Upper lobe of left lung (tissue), 6 donors: ENCODE measurements at regions not wholly inside any gene's neighbourhood (a gene's known extent, or its start where the extent isn't known, plus 50 kb on each side); places are given as distances from the start of the nearest gene placed in this dataset.
A peak's percentile ranks its signal among the peaks of the same experiment; 100 is the strongest.

Experiments
- ATAC-seq, 2 donors: fragments of 200-7000 bp; cut with Tn5 transposase; one replicate each; pipeline ENCODE4 v1.9.1; 2022; ENCODE audit warnings: mild to moderate bottlenecking in 2 of 2, moderate library complexity in 2 of 2; ENCODE audit not compliant: low FRiP score in 2 of 2
- DNase-seq, 2 donors: peaks; one replicate each; pipeline ENCODE4 v3.0.0-alpha.2; 2019 to 2020
- H3K27ac ChIP-seq, 4 donors: fragments of 200-600 bp; sonication (generic); one replicate each; pipeline ENCODE4 v1.5.1; 2016 to 2019
- H3K27me3 ChIP-seq, 4 donors: fragments of 200-600 bp; sonication (generic); one replicate each; pipeline ENCODE4 v1.5.1; 2017 to 2019
- H3K36me3 ChIP-seq, 4 donors: fragments of 200-600 bp; sonication (generic); one replicate each; pipeline ENCODE4 v1.5.1; 2016 to 2019
- H3K4me1 ChIP-seq, 4 donors: fragments of 200-600 bp; sonication (generic); one replicate each; pipeline ENCODE4 v1.5.1; 2018 to 2019
- H3K4me3 ChIP-seq, 4 donors: fragments of 200-600 bp; sonication (generic); one replicate each; pipeline ENCODE4 v1.5.1; 2017 to 2019; ENCODE audit warnings: mild to moderate bottlenecking in 2 of 4, moderate library complexity in 1 of 4
- H3K9me3 ChIP-seq, 4 donors: fragments of 200-600 bp; sonication (generic); one replicate each; pipeline ENCODE4 v1.5.1; 2018 to 2019
- EP300 ChIP-seq, 4 donors: sonication (generic); formaldehyde crosslinking; IDR thresholded peaks; one replicate each; pipeline ENCODE4 v1.5.1; 2017; ENCODE audit warnings: antibody characterized with exemption in 4 of 4, control low read depth in 2 of 4
- POLR2A ChIP-seq, 4 donors: fragments of 450-650 bp; IDR thresholded peaks; one replicate each; pipeline ENCODE4 v1.5.1; 2016 to 2017; ENCODE audit warnings: antibody characterized with exemption in 4 of 4, mild to moderate bottlenecking in 2 of 4
- POLR2AphosphoS5 ChIP-seq, 2 donors: sonication (generic); formaldehyde crosslinking; IDR thresholded peaks; one replicate each; pipeline ENCODE4 v1.5.1; 2017; ENCODE audit warnings: antibody characterized with exemption in 2 of 2
- WGBS, 2 donors: methylation state at CpG; one replicate each; pipeline ENCODE4 v1.1.5; 2017 to 2018; 5-methylcytosine and 5-hydroxymethylcytosine counted together
- TF ChIP-seq, protein P1 (sequence below), 6 experiments: fragments of 450-650 bp in 4 of 6; fragments of 200-600 bp in 2 of 6; sonication (generic) in 2 of 6; IDR thresholded peaks; one replicate each; pipeline ENCODE4 v1.5.1; 2016 to 2019; ENCODE audit warnings: antibody characterized with exemption in 6 of 6
- donor health status: DM: no; HTN: no; CAD: no; lungs with moderate emphysema.
- donor health status: DM: no; HTN: yes; CAD: no; lungs with severe emphysema.

DNA sequence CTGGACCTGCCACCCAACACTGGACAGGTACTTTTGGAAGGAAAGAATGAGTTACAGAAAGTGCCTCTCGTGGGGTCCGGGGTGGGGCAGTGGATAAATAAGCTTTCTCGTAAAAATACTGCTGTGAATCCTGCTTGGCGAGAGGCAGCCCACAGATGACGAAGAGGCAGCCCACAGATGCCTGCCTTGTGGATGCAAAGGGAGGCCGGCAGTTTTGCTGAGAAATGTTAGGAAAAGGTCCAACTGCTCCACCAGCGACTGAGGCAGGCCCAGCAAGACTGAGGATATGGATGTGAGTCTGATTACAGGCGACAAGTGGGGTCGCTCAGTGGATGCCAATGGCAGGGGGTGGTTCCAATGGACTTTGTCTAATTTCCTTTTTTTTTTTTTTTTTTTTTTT is 79.1 kb upstream of the PPP1R26 start:
- 81 to 84% methylated on average over 9 of the region's 9 CpGs for WGBS, 2 donors
- ATAC-seq (no peak), DNase-seq (no peak)
- H3K27me3 ChIP-seq: no peaks in the 10 kb centered on the region
- no peaks in the 10 kb centered on the region for H3K36me3 ChIP-seq
- H3K4me3 ChIP-seq: no peak overlapping the region
- no peaks in the 10 kb centered on the region for H3K4me1 ChIP-seq
- no peak overlapping the region for H3K27ac ChIP-seq
- no peak for TF ChIP-seq POLR2A (IDR thresholded peaks at IDR 0.05)
- no peak for TF ChIP-seq POLR2AphosphoS5 (IDR thresholded peaks at IDR 0.05)
- TF ChIP-seq, protein P1, sequence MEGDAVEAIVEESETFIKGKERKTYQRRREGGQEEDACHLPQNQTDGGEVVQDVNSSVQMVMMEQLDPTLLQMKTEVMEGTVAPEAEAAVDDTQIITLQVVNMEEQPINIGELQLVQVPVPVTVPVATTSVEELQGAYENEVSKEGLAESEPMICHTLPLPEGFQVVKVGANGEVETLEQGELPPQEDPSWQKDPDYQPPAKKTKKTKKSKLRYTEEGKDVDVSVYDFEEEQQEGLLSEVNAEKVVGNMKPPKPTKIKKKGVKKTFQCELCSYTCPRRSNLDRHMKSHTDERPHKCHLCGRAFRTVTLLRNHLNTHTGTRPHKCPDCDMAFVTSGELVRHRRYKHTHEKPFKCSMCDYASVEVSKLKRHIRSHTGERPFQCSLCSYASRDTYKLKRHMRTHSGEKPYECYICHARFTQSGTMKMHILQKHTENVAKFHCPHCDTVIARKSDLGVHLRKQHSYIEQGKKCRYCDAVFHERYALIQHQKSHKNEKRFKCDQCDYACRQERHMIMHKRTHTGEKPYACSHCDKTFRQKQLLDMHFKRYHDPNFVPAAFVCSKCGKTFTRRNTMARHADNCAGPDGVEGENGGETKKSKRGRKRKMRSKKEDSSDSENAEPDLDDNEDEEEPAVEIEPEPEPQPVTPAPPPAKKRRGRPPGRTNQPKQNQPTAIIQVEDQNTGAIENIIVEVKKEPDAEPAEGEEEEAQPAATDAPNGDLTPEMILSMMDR (IDR thresholded peaks at IDR 0.05): no peak
- no peak for TF ChIP-seq EP300 (IDR thresholded peaks at IDR 0.05)
- peaks cover 0 to 12% (median 0%) of the 10 kb centered on the region in 4 donors for H3K9me3 ChIP-seq

DNA sequence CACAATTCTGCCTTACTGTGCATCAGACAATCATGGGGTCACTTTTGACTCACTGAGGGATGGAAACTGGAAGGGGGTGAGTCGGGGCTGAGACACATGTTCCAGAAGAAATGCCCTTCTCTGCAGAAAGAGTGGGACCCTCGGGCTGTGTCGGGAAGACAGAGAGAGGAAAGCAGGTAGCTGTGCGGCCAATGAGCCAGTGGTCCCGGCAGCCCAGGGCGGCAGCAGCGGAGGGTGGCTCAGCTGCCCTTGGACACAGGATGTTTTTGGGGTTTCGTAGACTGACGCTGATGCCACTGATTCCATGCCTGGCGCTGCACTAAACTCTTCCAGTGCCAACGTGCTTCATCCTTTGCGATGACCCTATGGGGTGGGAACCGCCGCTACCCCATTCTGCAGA is 78.4 kb upstream of the PPP1R26 start:
- Histone ChIP-seq H3K4me1 (no peaks in the 10 kb centered on the region), H3K9me3 (peaks cover 0 to 10% (median 0%) of the 10 kb centered on the region in 4 donors), H3K4me3 (no peak overlapping the region), H3K27me3 (no peaks in the 10 kb centered on the region), H3K36me3 (no peaks in the 10 kb centered on the region), H3K27ac (no peak overlapping the region)
- TF ChIP-seq POLR2AphosphoS5 (IDR thresholded peaks at IDR 0.05) (no peak), POLR2A (IDR thresholded peaks at IDR 0.05) (no peak)
- 88 to 91% methylated on average over 14 of the region's 14 CpGs for WGBS, 2 donors
- ATAC-seq (no peak), DNase-seq (peak in 1 of 2 donors; percentile 48)

- Histone ChIP-seq H3K27ac (no peak overlapping the region), H3K4me3 (no peak overlapping the region), H3K4me1 (no peaks in the 10 kb centered on the region), H3K27me3 (no peaks in the 10 kb centered on the region), H3K36me3 (no peaks in the 10 kb centered on the region), H3K9me3 (no peaks in the 10 kb centered on the region)
- WGBS, 2 donors: 87 to 90% methylated on average over 13 to 16 of the region's 18 CpGs
- ATAC-seq (no peak), DNase-seq (peak in 1 of 2 donors; percentile 57)
- TF ChIP-seq, protein P1 (IDR thresholded peaks at IDR 0.05): no peak
These were observed 77.4 kb upstream of the PPP1R26 start for GRCh38 chr9:135402048-135402738.

DNA sequence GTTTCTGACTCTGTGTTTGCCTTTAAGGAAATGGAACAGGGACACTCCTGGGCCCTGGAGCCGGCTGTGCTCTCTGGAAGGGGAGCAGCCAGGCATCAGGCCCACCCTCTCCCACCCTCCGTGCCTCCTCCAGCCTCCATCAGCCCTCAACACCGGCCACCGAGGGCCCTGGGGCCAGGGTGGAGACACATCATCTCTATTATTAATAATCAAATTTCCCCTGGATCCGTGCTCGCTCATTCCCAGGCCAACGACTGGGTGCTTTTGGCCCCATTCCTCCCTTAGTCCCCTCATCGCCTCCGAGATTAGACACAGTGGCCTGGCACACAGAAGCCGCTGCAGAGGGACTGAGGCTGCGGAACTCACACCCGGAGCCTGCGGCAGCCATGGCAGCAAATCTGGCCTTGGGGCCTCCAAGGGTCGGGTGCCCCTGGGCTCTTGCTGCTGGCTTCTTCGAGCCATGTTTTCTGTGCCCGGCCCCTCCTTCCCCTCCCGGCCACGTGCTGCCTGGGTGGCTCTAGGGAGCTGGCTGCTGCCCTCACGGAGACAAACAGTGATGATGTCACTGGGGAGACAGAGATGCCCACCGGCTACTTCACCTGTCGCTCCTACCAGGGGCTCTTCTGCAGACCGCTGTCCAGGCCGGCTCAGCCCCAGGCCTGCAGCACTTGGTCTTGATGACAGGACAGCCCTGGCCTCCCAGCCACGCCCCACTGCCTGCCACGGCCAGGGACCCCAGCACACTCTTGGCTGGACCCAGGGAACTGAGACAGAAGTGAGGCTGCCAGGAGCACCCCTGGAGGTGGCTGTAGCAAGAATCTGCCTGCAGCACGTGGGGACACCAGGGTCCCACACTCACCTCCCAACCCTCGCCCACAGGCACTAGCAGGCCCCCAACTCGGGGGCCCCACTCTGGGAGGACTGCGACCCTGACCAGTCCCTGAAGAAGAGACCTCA is 76.6 kb upstream of the PPP1R26 start:
- 76 to 85% methylated on average over 17 to 22 of the region's 29 CpGs for WGBS, 2 donors

More for the DNA sequence above, 76.6 kb upstream of the PPP1R26 start:
- Histone ChIP-seq H3K4me1 (no peaks in the 10 kb centered on the region), H3K9me3 (no peaks in the 10 kb centered on the region), H3K4me3 (no peak overlapping the region), H3K27me3 (no peaks in the 10 kb centered on the region), H3K27ac (no peak overlapping the region), H3K36me3 (no peaks in the 10 kb centered on the region)
- ATAC-seq (no peak), DNase-seq (peak in 1 of 2 donors; percentile 70)
- no peak for TF ChIP-seq EP300 (IDR thresholded peaks at IDR 0.05)
- TF ChIP-seq, protein P1 (IDR thresholded peaks at IDR 0.05): no peak
- no peak for TF ChIP-seq POLR2AphosphoS5 (IDR thresholded peaks at IDR 0.05)
- TF ChIP-seq POLR2A (IDR thresholded peaks at IDR 0.05): no peak
